Choroid plexus epithelial cell (primary cell): ENCODE measurements at regions not wholly inside any gene's neighbourhood (a gene's known extent, or its start where the extent isn't known, plus 50 kb on each side); places are given as distances from the start of the nearest gene placed in this dataset.

Experiments used
- DNase-seq: peaks from one replicate; pipeline ENCODE4 v3.0.0-alpha.2; 2010; ENCODE audit warnings: low read depth
- H3K4me3 ChIP-seq: 2 replicates; pipeline ENCODE4 v1.5.1; 2011; ENCODE audit warnings: low read depth, mild to moderate bottlenecking, control low read depth, low read length, moderate library complexity
- CTCF ChIP-seq: conservative IDR thresholded peaks from 2 replicates; pipeline ENCODE4 v1.5.1; 2011; ENCODE audit warnings: low read depth, mild to moderate bottlenecking, control low read depth, inconsistent platforms, low read length, moderate library complexity

GRCh38 chr16:77668201-77668600, 54.1 kb upstream of the NUDT7 start:
- no peak for DNase-seq
- no peak overlapping the region for H3K4me3 ChIP-seq
- no peak for TF ChIP-seq CTCF

GRCh38 chr16:77669057-77669456, 53.3 kb upstream of the NUDT7 start:
- DNase-seq, result no peak
- TF ChIP-seq CTCF, result no peak
- no peak overlapping the region for H3K4me3 ChIP-seq
